ENCODE measurements at regions not wholly inside any gene's neighbourhood (a gene's known extent, or its start where the extent isn't known, plus 50 kb on each side); places are given as distances from the start of the nearest gene placed in this dataset.

DNA sequence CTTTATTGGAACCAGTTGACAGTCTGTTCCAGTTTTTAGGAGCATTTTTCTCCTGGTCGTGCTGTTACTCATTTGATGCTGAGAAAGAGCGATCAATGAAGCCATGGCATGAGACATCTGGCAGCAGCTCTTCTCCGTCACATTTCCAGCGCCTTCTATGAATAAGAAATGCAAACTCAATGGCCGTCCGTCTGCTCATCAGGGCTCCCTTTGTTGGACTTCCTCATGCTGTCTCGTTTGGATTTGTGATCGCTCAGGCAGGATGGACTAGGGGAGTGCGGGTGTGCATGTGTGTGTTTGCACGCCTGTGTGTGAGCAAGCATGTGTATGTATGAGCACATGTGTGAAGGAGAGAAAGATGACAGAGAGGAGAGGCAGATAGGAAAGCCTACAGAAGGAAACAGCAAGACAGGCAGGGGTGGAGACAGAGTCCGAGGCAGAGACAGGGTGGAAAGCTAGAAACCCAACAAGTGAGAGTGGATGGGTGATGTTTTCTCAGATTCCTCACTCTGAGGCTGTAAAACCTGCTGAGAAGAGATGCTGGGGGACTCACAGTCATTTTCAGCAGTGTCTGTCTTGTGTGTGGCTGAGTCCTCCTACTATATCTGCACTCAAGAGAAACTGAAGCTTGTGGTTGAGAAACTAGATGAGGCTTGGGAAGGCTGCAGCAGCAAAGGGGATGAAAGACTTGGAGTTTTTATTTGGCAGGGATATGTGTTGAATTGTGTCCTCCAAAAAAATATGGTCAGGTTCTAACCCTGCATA is 56.0 kb upstream of the CLMP start:
- Mint-ChIP-seq H3K9me3 (no peaks in the 10 kb centered on the region), H3K4me1 (ENCODE audit: low read depth) (peaks cover 6% of the 10 kb centered on the region), H3K4me3 (no peak overlapping the region), H3K27me3 (ENCODE audit: low read depth) (peaks cover 35% of the 10 kb centered on the region), H3K36me3 (ENCODE audit: low read depth) (no peaks in the 10 kb centered on the region), H3K27ac (no peak overlapping the region)
- DNase-seq (ENCODE audit: low spot score): no peak

DNA sequence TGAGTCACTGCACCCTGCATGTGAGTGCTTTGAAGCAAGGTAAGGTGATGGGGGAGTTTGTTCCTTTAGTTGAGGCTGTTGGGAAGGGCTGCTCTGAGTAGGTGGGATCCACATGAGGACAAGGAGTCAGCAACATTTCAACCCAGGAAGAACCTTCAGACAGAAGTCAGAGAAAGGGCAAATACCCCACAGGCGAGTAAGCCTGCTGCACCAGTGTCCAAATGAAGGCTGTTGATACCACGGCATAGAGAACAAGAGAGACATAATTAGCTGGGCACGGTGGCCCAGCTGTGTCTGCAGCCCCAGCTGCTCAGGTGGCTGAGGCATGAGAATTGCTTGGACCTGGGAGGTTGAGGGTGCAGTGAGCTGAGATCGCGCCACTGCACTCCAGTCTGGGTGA is 54.3 kb upstream of the CLMP start:
- Mint-ChIP-seq H3K9me3 (no peaks in the 10 kb centered on the region), H3K27ac (no peak overlapping the region), H3K4me3 (no peak overlapping the region), H3K27me3 (ENCODE audit: low read depth) (peaks cover 30% of the 10 kb centered on the region), H3K36me3 (ENCODE audit: low read depth) (no peaks in the 10 kb centered on the region), H3K4me1 (ENCODE audit: low read depth) (peaks cover 6% of the 10 kb centered on the region)
- DNase-seq (ENCODE audit: low spot score): no peak

DNA sequence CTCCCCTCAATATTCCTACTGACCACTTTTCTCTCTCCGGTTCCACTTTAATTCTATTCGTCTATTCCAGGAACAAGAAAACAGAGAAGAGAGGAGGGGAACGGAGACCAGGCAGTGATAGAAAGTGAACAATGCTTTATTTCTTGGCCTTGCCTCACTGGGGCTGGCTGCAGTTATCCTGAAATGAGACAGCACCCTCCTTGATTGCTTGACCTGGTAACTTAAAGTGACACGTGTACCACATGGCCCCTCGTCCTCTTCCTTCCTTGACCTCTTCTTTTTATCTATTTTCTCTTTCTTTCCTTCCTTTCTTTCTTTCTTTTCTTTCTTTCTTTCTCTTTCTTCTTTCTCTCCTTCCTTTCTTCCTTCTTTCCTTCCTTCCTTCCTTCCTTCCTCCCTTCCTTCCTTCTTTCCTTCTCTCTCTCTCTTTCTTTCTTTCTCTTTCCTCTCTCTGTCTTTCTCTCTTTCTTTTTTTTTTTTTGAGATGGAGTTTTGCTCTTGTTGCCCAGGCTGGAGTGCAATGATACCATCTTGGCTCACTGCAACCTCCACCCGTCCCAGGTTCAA is 52.8 kb upstream of the CLMP start:
- H3K27me3 Mint-ChIP-seq (ENCODE audit: low read depth): peaks cover 33% of the 10 kb centered on the region
- no peaks in the 10 kb centered on the region for H3K36me3 Mint-ChIP-seq (ENCODE audit: low read depth)
- DNase-seq (ENCODE audit: low spot score): no peak
- H3K4me1 Mint-ChIP-seq (ENCODE audit: low read depth): peaks cover 8% of the 10 kb centered on the region
- H3K9me3 Mint-ChIP-seq: no peaks in the 10 kb centered on the region
- H3K27ac Mint-ChIP-seq: no peak overlapping the region
- H3K4me3 Mint-ChIP-seq: no peak overlapping the region

DNA sequence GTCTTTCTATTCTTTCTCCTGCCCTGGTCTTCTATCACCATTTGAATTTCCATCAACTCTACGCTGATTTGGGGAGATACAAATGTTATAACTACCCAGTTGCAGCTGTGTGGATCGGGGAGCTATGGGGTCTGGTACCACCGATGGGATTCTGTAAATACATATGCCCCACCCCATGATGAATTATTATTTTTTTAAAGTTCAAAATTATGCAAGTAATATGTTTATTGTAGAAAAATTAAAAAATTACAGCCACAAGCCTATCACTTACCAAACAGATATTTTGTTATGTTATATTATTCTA is 52.4 kb upstream of the CLMP start:
- Mint-ChIP-seq H3K4me1 (ENCODE audit: low read depth) (peaks cover 8% of the 10 kb centered on the region), H3K9me3 (no peaks in the 10 kb centered on the region), H3K27me3 (ENCODE audit: low read depth) (peaks cover 33% of the 10 kb centered on the region), H3K27ac (no peak overlapping the region), H3K4me3 (no peak overlapping the region), H3K36me3 (ENCODE audit: low read depth) (no peaks in the 10 kb centered on the region)
- DNase-seq (ENCODE audit: low spot score): no peak

DNA sequence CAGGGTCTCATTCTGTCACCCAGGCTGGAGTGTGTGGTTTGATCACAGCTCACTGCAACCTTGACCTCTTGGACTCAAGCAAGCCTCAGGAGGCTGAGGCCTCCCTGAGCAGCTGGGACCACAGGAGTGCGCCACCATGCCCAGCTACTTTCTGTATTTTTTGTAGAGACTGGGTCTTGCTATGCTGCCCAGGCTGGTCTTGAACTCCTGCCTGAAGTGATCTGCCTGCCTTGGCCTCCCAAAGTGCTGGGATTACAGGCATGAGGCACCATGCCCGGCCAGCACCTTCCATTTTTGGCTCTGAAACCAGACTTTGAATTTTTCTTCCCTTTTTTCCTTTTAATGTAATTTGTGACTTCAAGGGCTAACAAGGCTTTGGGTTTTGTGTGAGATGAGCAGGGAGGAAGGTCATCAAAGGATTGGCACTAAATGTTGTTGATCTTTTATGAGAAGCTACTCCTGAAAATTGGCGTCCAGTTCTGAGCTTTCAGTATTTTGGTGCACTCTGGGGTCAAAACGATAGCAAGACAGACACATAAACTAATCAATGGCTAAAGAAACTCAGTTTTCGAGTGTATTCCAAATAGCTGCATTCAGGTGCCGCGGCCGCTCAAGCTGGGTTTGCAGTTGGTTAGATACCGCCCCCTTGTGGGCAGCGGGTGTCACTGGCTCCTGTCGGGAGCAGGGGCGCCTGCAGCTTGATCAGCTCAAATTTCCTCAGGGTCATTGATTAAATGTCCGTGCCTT is 51.9 kb upstream of the CLMP start:
- peaks cover 32% of the 10 kb centered on the region for H3K27me3 Mint-ChIP-seq (ENCODE audit: low read depth)
- peaks cover 8% of the 10 kb centered on the region for H3K4me1 Mint-ChIP-seq (ENCODE audit: low read depth)
- no peak overlapping the region for H3K27ac Mint-ChIP-seq
- no peaks in the 10 kb centered on the region for H3K9me3 Mint-ChIP-seq
- H3K4me3 Mint-ChIP-seq: peak overlapping the region; percentile 28
- DNase-seq (ENCODE audit: low spot score): peak; percentile 71
- H3K36me3 Mint-ChIP-seq (ENCODE audit: low read depth): no peaks in the 10 kb centered on the region

DNA sequence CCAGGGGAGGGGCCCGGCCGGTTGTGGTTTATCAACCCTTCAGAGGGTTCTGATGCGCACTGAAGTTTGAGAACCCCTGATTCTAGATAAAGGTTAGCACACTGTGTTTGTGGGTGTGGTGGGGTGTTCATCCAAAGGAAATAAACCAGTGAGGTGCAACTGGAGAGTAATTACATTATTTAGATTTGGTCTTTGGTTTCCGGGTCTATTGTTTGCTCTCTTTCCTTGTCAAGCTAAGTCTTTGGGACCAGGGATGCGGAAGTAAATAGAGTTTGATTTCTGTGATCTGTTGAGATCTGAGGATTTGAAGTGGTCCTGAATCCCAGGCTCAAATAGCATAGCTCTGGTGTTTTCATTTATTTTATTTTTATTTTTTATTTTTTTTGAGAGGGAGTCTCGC is 50.5 kb upstream of the CLMP start:
- Mint-ChIP-seq H3K27ac (no peak overlapping the region), H3K27me3 (ENCODE audit: low read depth) (peaks cover 41% of the 10 kb centered on the region), H3K36me3 (ENCODE audit: low read depth) (no peaks in the 10 kb centered on the region), H3K4me1 (ENCODE audit: low read depth) (peaks cover 8% of the 10 kb centered on the region), H3K9me3 (no peaks in the 10 kb centered on the region), H3K4me3 (no peak overlapping the region)
- no peak for DNase-seq (ENCODE audit: low spot score)

Data from T-helper 2 cell treated with Interferon-gamma antibody and Interleukin-4, amounts not matched to agents 5 μg/mL and 100 μg/mL, for 36 hours (primary cell).